Adrenal gland (tissue), 9 donors: ENCODE measurements at regions not wholly inside any gene's neighbourhood (a gene's known extent, or its start where the extent isn't known, plus 50 kb on each side); places are given as distances from the start of the nearest gene placed in this dataset.

Experiments
- DNase-seq, 7 donors: peaks; one replicate each; pipeline ENCODE4 v3.0.0-alpha.2; 2019 to 2020
- H3K27ac ChIP-seq, 5 donors: fragments of 200-600 bp; sonication (generic) in 4 of 5; 1 replicate in 3 of 5; 2 replicates in 2 of 5; pipeline versions ENCODE4 v1.5.1 to v1.8.0; 2016 to 2020; ENCODE audit warnings: mild to moderate bottlenecking in 1 of 5
- H3K27me3 ChIP-seq: fragments of 200-600 bp; 2 replicates; pipeline ENCODE4 v1.8.0; 2021
- H3K36me3 ChIP-seq, 2 donors: fragments of 200-600 bp; replicated peaks in 1 of 2; 1 replicate in 1 of 2; 2 replicates in 1 of 2; pipeline versions ENCODE4 v1.5.1 to v1.8.0; 2018 to 2022
- H3K4me1 ChIP-seq, 2 donors: fragments of 200-600 bp; replicated peaks in 1 of 2; 1 replicate in 1 of 2; 2 replicates in 1 of 2; pipeline versions ENCODE4 v1.5.1 to v1.8.0; 2018 to 2021
- H3K4me3 ChIP-seq, 4 donors: fragments of 200-600 bp; sonication (generic) in 3 of 4; one replicate each; pipeline ENCODE4 v1.5.1; 2016 to 2018
- H3K9me3 ChIP-seq, 3 donors: fragments of 200-600 bp; sonication (generic) in 1 of 3; replicated peaks in 1 of 3; 1 replicate in 2 of 3; 2 replicates in 1 of 3; pipeline versions ENCODE4 v1.5.1 to v1.8.0; 2016 to 2021
- POLR2A ChIP-seq, 2 donors: fragments of 450-650 bp; IDR thresholded peaks; one replicate each; pipeline ENCODE4 v1.6.1; 2017; ENCODE audit warnings: antibody characterized with exemption in 2 of 2, mild to moderate bottlenecking in 2 of 2, moderate library complexity in 1 of 2
- WGBS, 4 donors: extraction: QIAGEN DNeasy Blood & Tissue Kit in 2 of 4; methylation state at CpG; one replicate each; pipeline versions ENCODE4 v1.1.5 to v1.1.7; 2013 to 2017; 5-methylcytosine and 5-hydroxymethylcytosine counted together
- intact Hi-C, 2 donors: fragments of 100-400 bp; cut with DNase I; formaldehyde crosslinking; loops; one replicate each; pipeline versions ENCODE4 v1.14.1 to v1.15.0; 2022 to 2023
- TF ChIP-seq, protein P1 (sequence below), 6 experiments: fragments of 450-650 bp in 4 of 6; fragments of 200-600 bp in 2 of 6; sonication (generic) in 1 of 6; IDR thresholded peaks; 1 replicate in 5 of 6; 2 replicates in 1 of 6; pipeline versions ENCODE4 v1.5.1 to v1.8.0; 2016 to 2021; ENCODE audit warnings: antibody characterized with exemption in 6 of 6, mild to moderate bottlenecking in 2 of 6, moderate library complexity in 1 of 6
- donor health status: healthy with polysubstance abuse.
- donor health status: Bipolar disorder and iron deficiency.
- donor health status: DM: yes; HTN: yes; CAD: no.
- donor health status: DM: no; HTN: no; CAD: no.
- donor health status: DM: no; HTN: no; CAD: no.

DNA sequence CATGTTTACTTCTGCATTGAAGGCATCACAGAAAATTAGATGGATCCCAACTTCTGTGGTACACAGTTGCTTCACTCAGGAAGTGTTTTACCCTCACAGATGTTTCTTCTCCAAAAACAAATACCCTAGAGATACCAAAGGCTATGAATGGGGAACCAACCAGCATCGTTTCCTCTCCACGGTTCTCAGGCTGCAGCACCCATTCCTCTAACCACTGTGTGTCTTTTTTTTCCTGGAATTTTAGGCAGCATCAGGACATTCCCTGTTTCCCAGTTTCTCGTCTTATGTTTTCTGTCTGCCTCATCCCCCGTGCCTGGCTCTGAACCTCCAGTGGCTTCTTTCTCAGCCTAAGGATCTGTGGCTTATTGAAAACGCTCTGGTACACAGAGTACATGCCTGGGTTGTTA, 72.0 kb upstream of the TBX5 start:
- WGBS, 4 donors: 11 to 14% (median 13%) methylated on average over 5 of the region's 5 CpGs
- TF ChIP-seq, protein P1, sequence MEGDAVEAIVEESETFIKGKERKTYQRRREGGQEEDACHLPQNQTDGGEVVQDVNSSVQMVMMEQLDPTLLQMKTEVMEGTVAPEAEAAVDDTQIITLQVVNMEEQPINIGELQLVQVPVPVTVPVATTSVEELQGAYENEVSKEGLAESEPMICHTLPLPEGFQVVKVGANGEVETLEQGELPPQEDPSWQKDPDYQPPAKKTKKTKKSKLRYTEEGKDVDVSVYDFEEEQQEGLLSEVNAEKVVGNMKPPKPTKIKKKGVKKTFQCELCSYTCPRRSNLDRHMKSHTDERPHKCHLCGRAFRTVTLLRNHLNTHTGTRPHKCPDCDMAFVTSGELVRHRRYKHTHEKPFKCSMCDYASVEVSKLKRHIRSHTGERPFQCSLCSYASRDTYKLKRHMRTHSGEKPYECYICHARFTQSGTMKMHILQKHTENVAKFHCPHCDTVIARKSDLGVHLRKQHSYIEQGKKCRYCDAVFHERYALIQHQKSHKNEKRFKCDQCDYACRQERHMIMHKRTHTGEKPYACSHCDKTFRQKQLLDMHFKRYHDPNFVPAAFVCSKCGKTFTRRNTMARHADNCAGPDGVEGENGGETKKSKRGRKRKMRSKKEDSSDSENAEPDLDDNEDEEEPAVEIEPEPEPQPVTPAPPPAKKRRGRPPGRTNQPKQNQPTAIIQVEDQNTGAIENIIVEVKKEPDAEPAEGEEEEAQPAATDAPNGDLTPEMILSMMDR (IDR thresholded peaks at IDR 0.05): no peak
- Histone ChIP-seq H3K4me3 (no peak overlapping the region), H3K36me3 (no peaks in the 10 kb centered on the region), H3K27ac (no peak overlapping the region), H3K9me3 (no peaks in the 10 kb centered on the region), H3K4me1 (peaks cover 0 to 12% of the 10 kb centered on the region in 2 donors), H3K27me3 (peaks cover 78% of the 10 kb centered on the region)
- intact Hi-C loops: loop anchor here in 1 of 2 donors (10.0 kb wide), 1 partner anchor 313 kb away; no protein-coding TSS in a partner anchor
- DNase-seq: no peak

DNA sequence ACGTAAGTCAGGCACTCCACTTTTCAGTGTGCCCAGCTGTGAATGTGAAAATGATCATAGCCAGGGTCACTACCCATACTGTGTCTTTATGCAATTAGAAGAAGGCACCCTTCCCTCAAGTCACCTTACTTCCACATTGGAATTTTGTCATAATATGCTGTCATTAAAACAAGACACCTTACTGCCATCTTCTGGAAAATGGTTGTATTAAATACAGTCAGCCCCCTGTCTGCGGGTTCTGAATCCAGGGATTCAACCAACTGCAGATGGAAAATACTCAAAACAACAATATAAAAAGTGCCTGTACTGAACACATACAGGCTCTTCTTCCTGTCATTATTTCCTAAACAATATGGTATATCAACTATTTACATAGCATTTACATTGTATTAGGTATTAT, 70.2 kb upstream of the TBX5 start:
- peak in 1 of 7 donors; percentile 3 for DNase-seq
- H3K9me3 ChIP-seq: no peaks in the 10 kb centered on the region
- no peak overlapping the region for H3K27ac ChIP-seq
- H3K27me3 ChIP-seq: peaks cover 61% of the 10 kb centered on the region
- peaks cover 0 to 12% of the 10 kb centered on the region in 2 donors for H3K4me1 ChIP-seq
- intact Hi-C loops: loop anchor here in 1 of 2 donors (10.0 kb wide), 1 partner anchor 311 kb away; no protein-coding TSS in a partner anchor
- TF ChIP-seq, protein P1 (IDR thresholded peaks at IDR 0.05): peak; percentile 34 to 58 (median 48)
- no peak for TF ChIP-seq POLR2A (IDR thresholded peaks at IDR 0.05)
- WGBS, 4 donors: 31 to 49% (median 35%) methylated on average over 2 of the region's 2 CpGs
- H3K4me3 ChIP-seq: no peak overlapping the region
- H3K36me3 ChIP-seq: no peaks in the 10 kb centered on the region

DNA sequence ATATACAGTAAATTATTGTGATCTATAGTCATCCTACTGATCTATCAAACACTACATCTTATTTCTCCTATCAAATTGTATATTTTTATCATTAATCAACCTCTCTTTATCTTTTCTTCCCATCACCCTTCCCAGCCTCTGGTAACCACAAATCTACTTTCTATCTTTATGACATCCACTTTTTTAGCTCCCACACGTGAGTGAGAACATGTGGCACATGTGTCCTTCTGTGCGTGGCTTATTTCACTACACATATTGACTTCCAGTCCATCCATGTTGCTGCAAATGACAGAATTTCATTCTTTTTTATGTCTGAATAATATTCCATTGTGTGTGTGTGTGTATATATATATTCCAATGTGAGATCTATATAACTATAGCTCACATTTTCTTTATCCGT, 67.8 kb upstream of the TBX5 start:
- peaks cover 38% of the 10 kb centered on the region for H3K27me3 ChIP-seq
- intact Hi-C loops: loop anchor here in 1 of 2 donors (10.0 kb wide), 1 partner anchor 309 kb away; no protein-coding TSS in a partner anchor
- WGBS, 4 donors: 62 to 72% (median 71%) methylated on average over 3 of the region's 3 CpGs

DNA sequence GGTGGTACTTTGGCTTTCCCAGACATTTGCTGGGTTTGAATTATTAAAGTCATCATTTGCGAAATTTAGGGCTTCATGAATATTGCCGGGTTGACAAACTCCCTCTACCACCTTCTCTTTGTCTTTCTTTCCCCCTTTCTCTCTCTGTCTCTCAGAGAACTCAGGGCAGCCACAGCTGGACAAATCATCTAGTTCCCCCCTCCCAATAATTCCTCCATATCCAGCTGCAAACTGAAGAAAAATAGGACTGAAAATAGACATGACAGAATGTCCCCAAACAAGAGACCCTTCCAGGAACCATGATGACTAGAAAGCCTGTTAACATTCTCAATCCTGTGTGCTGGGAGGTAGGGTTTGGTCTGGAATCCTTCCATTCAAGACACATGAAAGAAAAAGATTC, 67.1 kb upstream of the TBX5 start:
- no peak for TF ChIP-seq POLR2A (IDR thresholded peaks at IDR 0.05)
- TF ChIP-seq, protein P1 (IDR thresholded peaks at IDR 0.05): no peak
- 66 to 79% (median 70%) methylated on average over 2 of the region's 2 CpGs for whole genome bisulfite sequencing, 4 donors
- no peak overlapping the region for H3K4me3 ChIP-seq
- intact Hi-C loops: loop anchor here in 1 of 2 donors (10.0 kb wide), 1 partner anchor 308 kb away; no protein-coding TSS in a partner anchor
- no peak overlapping the region for H3K27ac ChIP-seq
- peaks cover 31% of the 10 kb centered on the region for H3K27me3 ChIP-seq
- H3K9me3 ChIP-seq: no peaks in the 10 kb centered on the region
- H3K4me1 ChIP-seq: no peaks in the 10 kb centered on the region
- H3K36me3 ChIP-seq: no peaks in the 10 kb centered on the region
- DNase-seq: no peak

More for the DNA sequence above, 67.8 kb upstream of the TBX5 start:
- Histone ChIP-seq H3K36me3 (no peaks in the 10 kb centered on the region), H3K9me3 (no peaks in the 10 kb centered on the region), H3K4me3 (no peak overlapping the region), H3K27ac (no peak overlapping the region), H3K4me1 (no peaks in the 10 kb centered on the region)
- no peak for TF ChIP-seq POLR2A (IDR thresholded peaks at IDR 0.05)
- TF ChIP-seq, protein P1 (IDR thresholded peaks at IDR 0.05): no peak
- DNase-seq: no peak
